ENCODE measurements at regions not wholly inside any gene's neighbourhood (a gene's known extent, or its start where the extent isn't known, plus 50 kb on each side); places are given as distances from the start of the nearest gene placed in this dataset.

DNA sequence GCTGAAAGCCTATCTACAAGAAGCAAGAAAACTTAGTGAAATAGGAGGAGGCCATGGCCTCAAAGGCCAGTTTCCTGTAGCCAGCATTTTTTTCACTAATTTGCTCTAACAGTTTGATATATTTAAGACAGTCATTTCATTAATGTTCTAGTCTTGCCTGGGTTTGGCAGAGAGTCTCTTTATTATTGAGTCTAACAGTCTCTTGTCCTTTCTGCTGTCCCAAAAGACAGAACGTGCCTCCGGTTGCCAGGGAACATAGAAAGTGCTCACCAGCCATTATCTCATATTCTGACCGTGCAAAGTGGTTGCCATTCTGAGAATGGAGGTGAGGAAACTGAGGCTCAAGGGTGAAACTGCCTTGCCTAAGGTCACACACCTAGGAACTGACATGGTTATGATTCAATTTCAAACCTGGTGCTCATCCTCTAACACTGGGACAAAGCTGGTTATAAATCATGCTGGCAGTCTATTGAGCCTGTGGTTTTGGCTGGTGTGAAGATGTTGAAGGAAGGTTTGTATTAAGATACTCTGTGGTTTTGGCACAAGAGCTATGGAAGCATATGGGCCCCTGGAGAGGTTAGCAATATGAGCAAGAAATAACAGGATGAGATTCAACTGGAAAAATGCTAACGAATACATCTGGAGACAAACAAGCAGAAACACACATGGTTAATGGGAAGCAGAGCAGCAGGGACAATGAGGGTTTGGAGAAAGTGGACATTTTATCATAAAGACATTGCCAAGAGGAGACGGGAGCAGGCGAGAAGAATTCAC lies 903.3 kb upstream of the KLHL29 start:
- TF ChIP-seq, protein P1, sequence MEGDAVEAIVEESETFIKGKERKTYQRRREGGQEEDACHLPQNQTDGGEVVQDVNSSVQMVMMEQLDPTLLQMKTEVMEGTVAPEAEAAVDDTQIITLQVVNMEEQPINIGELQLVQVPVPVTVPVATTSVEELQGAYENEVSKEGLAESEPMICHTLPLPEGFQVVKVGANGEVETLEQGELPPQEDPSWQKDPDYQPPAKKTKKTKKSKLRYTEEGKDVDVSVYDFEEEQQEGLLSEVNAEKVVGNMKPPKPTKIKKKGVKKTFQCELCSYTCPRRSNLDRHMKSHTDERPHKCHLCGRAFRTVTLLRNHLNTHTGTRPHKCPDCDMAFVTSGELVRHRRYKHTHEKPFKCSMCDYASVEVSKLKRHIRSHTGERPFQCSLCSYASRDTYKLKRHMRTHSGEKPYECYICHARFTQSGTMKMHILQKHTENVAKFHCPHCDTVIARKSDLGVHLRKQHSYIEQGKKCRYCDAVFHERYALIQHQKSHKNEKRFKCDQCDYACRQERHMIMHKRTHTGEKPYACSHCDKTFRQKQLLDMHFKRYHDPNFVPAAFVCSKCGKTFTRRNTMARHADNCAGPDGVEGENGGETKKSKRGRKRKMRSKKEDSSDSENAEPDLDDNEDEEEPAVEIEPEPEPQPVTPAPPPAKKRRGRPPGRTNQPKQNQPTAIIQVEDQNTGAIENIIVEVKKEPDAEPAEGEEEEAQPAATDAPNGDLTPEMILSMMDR (conservative IDR thresholded peaks at IDR 0.05), result no peak
- TF ChIP-seq ZFX (IDR thresholded peaks at IDR 0.05), result no peak

Data from C4-2B (cell line).